GM12892 (cell line): ENCODE measurements at regions not wholly inside any gene's neighbourhood (a gene's known extent, or its start where the extent isn't known, plus 50 kb on each side); places are given as distances from the start of the nearest gene placed in this dataset.

Source experiments
- POLR2A ChIP-seq: IDR thresholded peaks from 2 replicates; pipeline ENCODE4 v1.6.1; 2011; ENCODE audit warnings: low read depth, low read length, control low read depth
- TAF1 ChIP-seq: IDR thresholded peaks from 2 replicates; pipeline ENCODE4 v1.6.1; 2011; ENCODE audit warnings: low read depth, mild to moderate bottlenecking, control low read depth, low read length, borderline replicate concordance

DNA sequence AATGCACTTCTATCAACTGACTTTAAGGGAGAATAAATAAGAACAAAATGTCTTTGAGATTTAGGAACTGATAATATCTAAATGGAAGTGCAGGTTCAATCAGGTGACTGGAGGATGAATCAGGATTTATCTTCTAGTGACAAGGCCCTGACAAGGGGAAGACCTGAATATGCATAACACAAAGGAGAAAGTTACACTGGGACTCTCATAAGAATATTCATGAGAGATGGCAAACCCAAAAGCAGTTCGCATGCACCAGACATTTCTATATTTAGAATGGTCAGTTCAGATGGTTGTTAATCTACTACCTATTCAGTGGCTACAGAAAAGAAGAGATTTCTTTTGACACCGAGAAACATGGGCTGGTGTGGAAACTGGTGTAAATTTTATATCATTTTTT is 1771.3 kb upstream of the LRRTM1 start:
- TF ChIP-seq TAF1 (no peak), POLR2A (no peak)
